ENCODE measurements at regions not wholly inside any gene's neighbourhood (a gene's known extent, or its start where the extent isn't known, plus 50 kb on each side); places are given as distances from the start of the nearest gene placed in this dataset.

DNA sequence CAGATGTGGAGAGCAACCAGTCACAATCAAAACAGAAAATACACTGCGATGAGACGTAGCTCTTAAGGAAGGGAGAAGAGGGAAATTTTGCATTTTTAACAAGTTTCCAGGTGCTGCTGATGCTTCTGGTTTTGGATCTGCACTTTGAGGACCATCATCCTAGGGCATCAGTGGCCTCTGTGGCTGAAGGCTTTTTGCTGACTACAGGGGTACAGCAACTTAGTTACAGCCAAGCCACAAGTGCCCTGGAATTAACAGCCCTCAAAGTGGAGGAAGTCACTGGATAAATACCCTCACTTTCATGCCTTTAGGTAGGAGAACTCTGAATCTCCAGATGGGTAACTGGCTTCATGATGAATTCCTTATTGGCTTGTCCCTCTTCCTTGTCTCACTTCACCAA lies 700.9 kb downstream of the TMEM182 start:
- 89% methylated on average over 2 of the region's 2 CpGs for WGBS
- H3K27me3 ChIP-seq (ENCODE audit: control insufficient read depth in 4 of 4, insufficient read depth in 4 of 4, low read length in 3 of 4), result no peaks in the 10 kb centered on the region
- peaks cover 0 to 4% (median 0%) of the 10 kb centered on the region in 4 donors for H3K9me3 ChIP-seq (ENCODE audit: control insufficient read depth in 4 of 4, low read length in 3 of 4)
- no peak for DNase-seq (ENCODE audit: low spot score)
- no peaks in the 10 kb centered on the region for H3K36me3 ChIP-seq (ENCODE audit: control insufficient read depth in 4 of 4, insufficient read depth in 3 of 4, low read depth in 1 of 4, low read length in 3 of 4)
- TF ChIP-seq ATF3 (IDR thresholded peaks at IDR 0.05) (no peak), RXRA (IDR thresholded peaks at IDR 0.05) (no peak), EGR1 (IDR thresholded peaks at IDR 0.05; ENCODE audit: low read depth in 2 of 2) (no peak), FOXA2 (IDR thresholded peaks at IDR 0.05) (no peak), GABPA (IDR thresholded peaks at IDR 0.05 in 1 of 2, conservative IDR thresholded peaks at IDR 0.05 in 1 of 2) (no peak), FOXA1 (IDR thresholded peaks at IDR 0.05) (no peak), NR2F2 (IDR thresholded peaks at IDR 0.05) (no peak), JUND (IDR thresholded peaks at IDR 0.05) (no peak), SP1 (IDR thresholded peaks at IDR 0.05) (no peak), RAD21 (IDR thresholded peaks at IDR 0.05) (no peak), HNF4G (IDR thresholded peaks at IDR 0.05) (no peak), TAF1 (conservative IDR thresholded peaks at IDR 0.05) (no peak), YY1 (IDR thresholded peaks at IDR 0.05) (no peak), ZBTB33 (IDR thresholded peaks at IDR 0.05) (no peak), HNF4A (conservative IDR thresholded peaks at IDR 0.05) (no peak), REST (IDR thresholded peaks at IDR 0.05) (no peak), CTCF (IDR thresholded peaks at IDR 0.05; ENCODE audit: low read depth, low read length, missing input control) (no peak)
- TF ChIP-seq, protein P1, sequence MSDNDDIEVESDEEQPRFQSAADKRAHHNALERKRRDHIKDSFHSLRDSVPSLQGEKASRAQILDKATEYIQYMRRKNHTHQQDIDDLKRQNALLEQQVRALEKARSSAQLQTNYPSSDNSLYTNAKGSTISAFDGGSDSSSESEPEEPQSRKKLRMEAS (IDR thresholded peaks at IDR 0.05), result no peak
- H3K27ac ChIP-seq (ENCODE audit: low read depth in 1 of 2, low read length in 2 of 2), result no peak overlapping the region
- H3K9ac ChIP-seq (ENCODE audit: low read depth in 1 of 2, low read length in 2 of 2), result no peak overlapping the region
- H3K4me1 ChIP-seq (ENCODE audit: control insufficient read depth in 4 of 4, insufficient read depth in 4 of 4, low read length in 3 of 4), result no peaks in the 10 kb centered on the region
- no peak overlapping the region for H3K4me3 ChIP-seq (ENCODE audit: low read depth in 1 of 3, low read length in 3 of 3)
